Endothelial cell of umbilical vein (primary cell): ENCODE measurements at regions not wholly inside any gene's neighbourhood (a gene's known extent, or its start where the extent isn't known, plus 50 kb on each side); places are given as distances from the start of the nearest gene placed in this dataset.

Experiments used
- EZH2 ChIP-seq: IDR thresholded peaks from 2 replicates; pipeline ENCODE4 v1.6.1; 2012; ENCODE audit warnings: borderline replicate concordance, low read depth, mild to moderate bottlenecking, moderate library complexity, low read length, inconsistent platforms; ENCODE audit not compliant: severe bottlenecking
- FOS ChIP-seq: IDR thresholded peaks from 2 replicates; pipeline ENCODE4 v1.6.1; 2011; ENCODE audit warnings: mild to moderate bottlenecking, low read length, moderate library complexity, borderline replicate concordance; ENCODE audit not compliant: insufficient read depth
- GATA2 ChIP-seq: IDR thresholded peaks from 2 replicates; pipeline ENCODE4 v1.7.0; 2011; ENCODE audit warnings: low read depth, mild to moderate bottlenecking, moderate library complexity, mixed read lengths, low read length; ENCODE audit not compliant: insufficient read length, insufficient read depth
- JUN ChIP-seq: IDR thresholded peaks from 2 replicates; pipeline ENCODE4 v1.6.1; 2011; ENCODE audit warnings: borderline replicate concordance, low read depth; ENCODE audit not compliant: insufficient read length, insufficient read depth
- MYC ChIP-seq: IDR thresholded peaks from one replicate; pipeline ENCODE4 v1.6.1; 2011; ENCODE audit warnings: mild to moderate bottlenecking, low read depth, low read length
- POLR2A ChIP-seq: IDR thresholded peaks from 2 replicates; pipeline ENCODE4 v1.6.1; 2012; ENCODE audit warnings: low read depth, mild to moderate bottlenecking, control low read depth, low read length
- POLR2AphosphoS5 ChIP-seq: IDR thresholded peaks from 2 replicates; pipeline ENCODE4 v1.6.1; 2012; ENCODE audit warnings: low read depth, mild to moderate bottlenecking, control low read depth, low read length, moderate library complexity; ENCODE audit not compliant: insufficient read depth
- TF ChIP-seq, protein P1 (sequence below), 2 donors: IDR thresholded peaks; 1 replicate in 1 of 2; 2 replicates in 1 of 2; pipeline ENCODE4 v1.5.1; 2011; ENCODE audit warnings: low read length in 2 of 2, mild to moderate bottlenecking in 2 of 2, moderate library complexity in 2 of 2, control low read depth in 1 of 2, inconsistent platforms in 1 of 2, low read depth in 1 of 2; ENCODE audit not compliant: insufficient read depth in 1 of 2; ENCODE audit errors: extremely low read depth in 1 of 2
- TF ChIP-seq, protein P2 (sequence below): IDR thresholded peaks from 2 replicates; pipeline ENCODE4 v1.6.1; 2011; ENCODE audit not compliant: insufficient read depth, insufficient read length

DNA sequence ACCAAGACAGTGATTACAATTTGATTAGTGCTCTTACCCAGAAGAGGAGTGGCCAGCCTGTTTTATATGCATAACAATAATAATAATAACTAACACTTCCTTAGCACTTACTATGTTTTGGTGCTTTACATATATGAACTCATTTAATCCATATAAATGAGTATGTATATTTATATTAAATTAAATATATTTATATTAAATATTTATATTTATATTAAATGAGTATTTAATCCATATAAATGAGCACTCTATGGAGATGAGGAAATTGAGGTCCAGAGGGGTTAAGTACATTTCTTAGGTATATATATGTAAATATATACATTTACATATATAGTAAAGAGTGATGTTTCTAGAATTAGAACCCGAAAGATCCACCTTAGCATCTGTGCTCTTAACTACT, 673.9 kb upstream of the ACVR2A start:
- TF ChIP-seq, protein P1, sequence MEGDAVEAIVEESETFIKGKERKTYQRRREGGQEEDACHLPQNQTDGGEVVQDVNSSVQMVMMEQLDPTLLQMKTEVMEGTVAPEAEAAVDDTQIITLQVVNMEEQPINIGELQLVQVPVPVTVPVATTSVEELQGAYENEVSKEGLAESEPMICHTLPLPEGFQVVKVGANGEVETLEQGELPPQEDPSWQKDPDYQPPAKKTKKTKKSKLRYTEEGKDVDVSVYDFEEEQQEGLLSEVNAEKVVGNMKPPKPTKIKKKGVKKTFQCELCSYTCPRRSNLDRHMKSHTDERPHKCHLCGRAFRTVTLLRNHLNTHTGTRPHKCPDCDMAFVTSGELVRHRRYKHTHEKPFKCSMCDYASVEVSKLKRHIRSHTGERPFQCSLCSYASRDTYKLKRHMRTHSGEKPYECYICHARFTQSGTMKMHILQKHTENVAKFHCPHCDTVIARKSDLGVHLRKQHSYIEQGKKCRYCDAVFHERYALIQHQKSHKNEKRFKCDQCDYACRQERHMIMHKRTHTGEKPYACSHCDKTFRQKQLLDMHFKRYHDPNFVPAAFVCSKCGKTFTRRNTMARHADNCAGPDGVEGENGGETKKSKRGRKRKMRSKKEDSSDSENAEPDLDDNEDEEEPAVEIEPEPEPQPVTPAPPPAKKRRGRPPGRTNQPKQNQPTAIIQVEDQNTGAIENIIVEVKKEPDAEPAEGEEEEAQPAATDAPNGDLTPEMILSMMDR (IDR thresholded peaks at IDR 0.05; ENCODE audit: extremely low read depth in 1 of 2, insufficient read depth in 1 of 2, low read depth in 1 of 2, low read length in 2 of 2): no peak
- TF ChIP-seq POLR2A (no peak), EZH2 (no peak), FOS (no peak), MYC (no peak), JUN (no peak), POLR2AphosphoS5 (no peak), GATA2 (no peak)
- TF ChIP-seq, protein P2, sequence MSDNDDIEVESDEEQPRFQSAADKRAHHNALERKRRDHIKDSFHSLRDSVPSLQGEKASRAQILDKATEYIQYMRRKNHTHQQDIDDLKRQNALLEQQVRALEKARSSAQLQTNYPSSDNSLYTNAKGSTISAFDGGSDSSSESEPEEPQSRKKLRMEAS: no peak
